ENCODE measurements at regions not wholly inside any gene's neighbourhood (a gene's known extent, or its start where the extent isn't known, plus 50 kb on each side); places are given as distances from the start of the nearest gene placed in this dataset.

- no peaks in the 10 kb centered on the region for H3K27me3 ChIP-seq (ENCODE audit: control insufficient read depth, insufficient read depth, low read length, poor library complexity, severe bottlenecking)
- Mint-ChIP-seq H3K27ac (no peak overlapping the region), H3K4me3 (no peak overlapping the region), H3K27me3 (ENCODE audit: insufficient read depth) (no peaks in the 10 kb centered on the region), H3K36me3 (ENCODE audit: low read depth) (no peaks in the 10 kb centered on the region), H3K9me3 (no peaks in the 10 kb centered on the region), H3K4me1 (no peaks in the 10 kb centered on the region)
- no peaks in the 10 kb centered on the region for H3K36me3 ChIP-seq (ENCODE audit: control insufficient read depth, insufficient read depth, low read length)
- H3K9ac ChIP-seq (ENCODE audit: extremely low read depth, low read length, poor library complexity, severe bottlenecking) = no peak overlapping the region
- no peak for TF ChIP-seq CTCF (conservative IDR thresholded peaks at IDR 0.05)
- H3K4me1 ChIP-seq (ENCODE audit: control insufficient read depth, insufficient read depth, low read length) = no peaks in the 10 kb centered on the region
- 91 to 96% methylated on average over 3 to 4 of the region's 4 CpGs for WGBS, 2 experiments (ENCODE audit: insufficient coverage in 1 of 2, insufficient read length in 1 of 2)
- no peak overlapping the region for H3K4me3 ChIP-seq (ENCODE audit: low read length)
- DNase-seq = no peak
- no peak overlapping the region for H3K27ac ChIP-seq (ENCODE audit: low read depth, low read length)
- H3K9me3 ChIP-seq (ENCODE audit: control insufficient read depth, low read length) = no peaks in the 10 kb centered on the region
Observed at GRCh38 chr5:163988566-163988965, 483.1 kb downstream of the MAT2B start.

GRCh38 chr5:163993126-163993525 is 487.7 kb downstream of the MAT2B start:
- WGBS, 2 experiments (ENCODE audit: insufficient coverage in 1 of 2, insufficient read length in 1 of 2) = 93 to 94% methylated on average over 3 to 6 of the region's 6 CpGs
- no peak overlapping the region for H3K27ac ChIP-seq (ENCODE audit: low read depth, low read length)
- Mint-ChIP-seq H3K4me1 (no peaks in the 10 kb centered on the region), H3K36me3 (ENCODE audit: low read depth) (no peaks in the 10 kb centered on the region), H3K9me3 (peaks cover 3% of the 10 kb centered on the region), H3K27me3 (ENCODE audit: insufficient read depth) (no peaks in the 10 kb centered on the region), H3K4me3 (no peak overlapping the region), H3K27ac (no peak overlapping the region)
- TF ChIP-seq CTCF (conservative IDR thresholded peaks at IDR 0.05) = no peak
- DNase-seq = no peak
- H3K9me3 ChIP-seq (ENCODE audit: control insufficient read depth, low read length) = no peaks in the 10 kb centered on the region
- H3K9ac ChIP-seq (ENCODE audit: extremely low read depth, low read length, poor library complexity, severe bottlenecking) = no peak overlapping the region
- H3K4me1 ChIP-seq (ENCODE audit: control insufficient read depth, insufficient read depth, low read length) = no peaks in the 10 kb centered on the region
- no peaks in the 10 kb centered on the region for H3K27me3 ChIP-seq (ENCODE audit: control insufficient read depth, insufficient read depth, low read length, poor library complexity, severe bottlenecking)
- H3K4me3 ChIP-seq (ENCODE audit: low read length) = no peak overlapping the region
- H3K36me3 ChIP-seq (ENCODE audit: control insufficient read depth, insufficient read depth, low read length) = no peaks in the 10 kb centered on the region

- Histone ChIP-seq H3K4me3 (ENCODE audit: low read length) (no peak overlapping the region), H3K9ac (ENCODE audit: extremely low read depth, low read length, poor library complexity, severe bottlenecking) (no peak overlapping the region), H3K36me3 (ENCODE audit: control insufficient read depth, insufficient read depth, low read length) (no peaks in the 10 kb centered on the region), H3K27ac (ENCODE audit: low read depth, low read length) (no peak overlapping the region), H3K4me1 (ENCODE audit: control insufficient read depth, insufficient read depth, low read length) (no peaks in the 10 kb centered on the region), H3K9me3 (ENCODE audit: control insufficient read depth, low read length) (no peaks in the 10 kb centered on the region), H3K27me3 (ENCODE audit: control insufficient read depth, insufficient read depth, low read length, poor library complexity, severe bottlenecking) (no peaks in the 10 kb centered on the region)
- Mint-ChIP-seq H3K27me3 (ENCODE audit: insufficient read depth) (no peaks in the 10 kb centered on the region), H3K36me3 (ENCODE audit: low read depth) (no peaks in the 10 kb centered on the region), H3K4me3 (no peak overlapping the region), H3K27ac (no peak overlapping the region), H3K9me3 (peaks cover 3% of the 10 kb centered on the region), H3K4me1 (no peaks in the 10 kb centered on the region)
- DNase-seq = no peak
- no peak for TF ChIP-seq CTCF (conservative IDR thresholded peaks at IDR 0.05)
- WGBS, 2 experiments (ENCODE audit: insufficient coverage in 1 of 2, insufficient read length in 1 of 2) = 83 to 93% methylated on average over 2 to 4 of the region's 4 CpGs
Observed at GRCh38 chr5:163995206-163995605, 489.8 kb downstream of the MAT2B start.

Measured in endodermal cell (in vitro differentiated cells).